ENCODE measurements at regions not wholly inside any gene's neighbourhood (a gene's known extent, or its start where the extent isn't known, plus 50 kb on each side); places are given as distances from the start of the nearest gene placed in this dataset.

DNA sequence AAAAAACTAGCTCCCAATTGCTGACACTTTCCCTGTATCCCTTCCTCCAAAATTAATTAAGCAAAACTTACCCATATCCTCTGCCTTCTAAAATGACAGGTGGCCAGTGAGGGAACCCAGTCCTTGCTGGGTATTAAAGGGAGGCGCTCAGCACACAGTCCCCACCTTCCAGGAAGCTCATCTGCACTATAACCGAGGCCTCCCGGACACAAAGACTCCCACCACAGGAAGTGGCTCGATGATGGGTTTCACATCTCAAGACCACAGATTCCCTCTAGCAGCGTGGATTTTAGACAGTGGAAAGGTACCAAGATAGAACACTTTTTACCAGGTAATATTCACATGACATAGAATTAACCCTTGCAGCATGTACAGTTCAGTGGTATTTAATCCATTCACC is 126.8 kb upstream of the NCOR2 start:
- DNase-seq (ENCODE audit: low read depth): no peak
- TF ChIP-seq CTCF (conservative IDR thresholded peaks at IDR 0.05; ENCODE audit: low read depth, low read length): no peak

DNA sequence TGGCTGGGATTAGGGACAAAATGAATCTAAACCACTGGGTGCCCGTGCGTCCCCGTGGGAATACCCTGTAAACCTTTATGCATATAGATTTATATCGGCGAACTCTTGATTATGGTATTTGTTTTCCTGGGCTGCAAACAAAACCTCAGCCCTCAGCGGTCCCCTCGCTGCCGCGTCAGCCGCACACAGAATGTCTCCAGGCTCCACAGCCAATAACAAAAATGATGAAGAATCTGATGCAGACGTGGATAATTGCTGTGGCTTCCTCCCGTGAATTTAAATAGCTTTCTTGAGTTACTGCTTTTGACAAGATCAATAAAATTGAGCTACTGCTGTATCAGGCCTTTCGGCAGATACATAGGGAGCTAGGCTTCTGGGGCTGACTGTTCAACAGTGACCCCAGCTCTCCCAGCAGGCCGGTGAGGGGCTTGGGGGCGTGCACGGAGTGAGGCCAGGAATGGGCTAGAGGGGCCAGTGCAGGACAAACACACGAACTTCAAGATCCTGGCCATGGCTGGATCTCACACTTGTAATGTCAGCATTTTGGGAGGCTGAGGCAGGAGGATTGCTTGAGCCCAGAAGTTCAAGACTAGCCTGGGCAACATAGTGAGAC is 125.8 kb upstream of the NCOR2 start:
- no peak overlapping the region for H3K4me3 ChIP-seq (ENCODE audit: low read depth, low read length)
- DNase-seq (ENCODE audit: low read depth): no peak
- TF ChIP-seq CTCF (conservative IDR thresholded peaks at IDR 0.05; ENCODE audit: low read depth, low read length): no peak

More for the DNA sequence above, 126.8 kb upstream of the NCOR2 start:
- H3K4me3 ChIP-seq (ENCODE audit: low read depth, low read length): no peak overlapping the region

GRCh38 chr12:124692443-124692842 is 125.0 kb upstream of the NCOR2 start:
- no peak overlapping the region for H3K4me3 ChIP-seq (ENCODE audit: low read depth, low read length)
- no peak for TF ChIP-seq CTCF (conservative IDR thresholded peaks at IDR 0.05; ENCODE audit: low read depth, low read length)
- no peak for DNase-seq (ENCODE audit: low read depth)

DNA sequence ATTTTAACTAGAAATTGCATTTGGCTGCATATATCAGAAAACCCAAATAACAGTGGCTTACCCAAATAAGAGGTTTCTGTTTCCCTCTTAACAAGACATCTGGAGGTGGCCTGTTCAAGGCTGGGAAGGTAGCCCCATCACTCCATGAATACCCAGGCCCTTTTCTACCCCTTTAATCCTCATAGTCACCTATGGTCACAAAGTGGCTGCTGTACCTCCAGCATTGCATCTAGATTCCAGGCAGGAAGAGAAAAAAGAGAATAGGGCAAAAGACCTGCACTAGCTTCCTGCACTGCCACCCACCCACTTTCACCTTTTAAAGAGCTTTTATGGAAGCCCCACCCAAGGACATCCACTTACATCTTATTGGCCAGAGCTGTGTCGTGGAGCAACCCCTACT is 124.0 kb upstream of the NCOR2 start:
- TF ChIP-seq CTCF (conservative IDR thresholded peaks at IDR 0.05; ENCODE audit: low read depth, low read length): no peak
- DNase-seq (ENCODE audit: low read depth): no peak
- H3K4me3 ChIP-seq (ENCODE audit: low read depth, low read length): no peak overlapping the region

- H3K4me3 ChIP-seq (ENCODE audit: low read depth, low read length): no peak overlapping the region
- no peak for TF ChIP-seq CTCF (conservative IDR thresholded peaks at IDR 0.05; ENCODE audit: low read depth, low read length)
- no peak for DNase-seq (ENCODE audit: low read depth)
Observed at GRCh38 chr12:124689631-124690030, 122.2 kb upstream of the NCOR2 start.

DNA sequence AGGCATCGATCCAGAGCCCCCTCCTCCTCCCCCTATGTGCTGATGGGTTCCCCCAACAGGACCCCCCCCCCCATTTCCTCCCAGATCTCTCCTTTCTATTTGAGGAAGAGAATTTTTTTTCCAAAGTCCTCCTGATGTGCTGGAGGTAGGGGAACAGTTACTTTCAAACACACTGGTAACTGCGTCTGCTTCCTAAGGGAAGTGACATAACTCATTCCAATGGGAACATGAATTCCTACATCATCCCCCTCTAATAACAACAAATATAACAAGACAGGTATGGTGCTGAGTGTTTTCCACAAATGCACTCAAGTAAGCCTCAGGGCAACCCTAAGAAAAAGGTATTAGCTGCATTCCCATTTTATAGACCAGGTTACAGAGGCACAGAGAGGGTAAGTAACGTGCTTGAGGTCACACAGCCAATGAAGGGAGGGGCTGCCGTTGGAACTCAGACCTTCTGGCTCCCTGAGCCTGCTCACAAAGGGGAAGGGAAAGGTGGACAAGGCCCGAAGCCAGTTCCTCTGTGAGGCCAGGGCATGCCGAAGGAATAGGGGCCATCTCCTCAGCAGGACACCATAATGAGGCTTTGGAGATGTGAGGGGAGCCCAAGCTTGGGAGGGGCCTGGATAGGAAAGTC is 121.1 kb upstream of the NCOR2 start:
- no peak for DNase-seq (ENCODE audit: low read depth)
- no peak for TF ChIP-seq CTCF (conservative IDR thresholded peaks at IDR 0.05; ENCODE audit: low read depth, low read length)
- H3K4me3 ChIP-seq (ENCODE audit: low read depth, low read length): no peak overlapping the region

DNA sequence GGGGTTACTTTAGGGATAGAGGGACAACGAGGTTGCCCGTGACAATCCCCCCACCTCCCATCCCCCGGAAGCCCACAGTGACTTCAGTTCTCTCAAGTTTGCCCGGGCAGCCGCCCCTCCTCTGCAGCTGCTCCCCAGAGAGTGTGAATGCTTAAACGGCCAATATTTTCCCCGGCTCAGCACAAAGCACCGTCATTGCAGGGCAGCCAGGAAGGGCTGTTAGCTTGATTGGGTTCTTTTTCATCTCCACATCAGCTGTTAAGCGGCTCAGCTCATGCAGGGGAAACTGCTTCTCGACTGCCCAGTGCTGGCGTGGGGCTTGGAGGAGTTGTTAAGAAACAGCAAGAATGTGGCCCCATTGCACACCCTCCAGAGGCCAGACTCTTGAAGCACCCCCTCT is 120.5 kb upstream of the NCOR2 start:
- H3K4me3 ChIP-seq (ENCODE audit: low read depth, low read length): no peak overlapping the region
- DNase-seq (ENCODE audit: low read depth): no peak
- no peak for TF ChIP-seq CTCF (conservative IDR thresholded peaks at IDR 0.05; ENCODE audit: low read depth, low read length)
